ENCODE measurements at regions not wholly inside any gene's neighbourhood (a gene's known extent, or its start where the extent isn't known, plus 50 kb on each side); places are given as distances from the start of the nearest gene placed in this dataset.

DNA sequence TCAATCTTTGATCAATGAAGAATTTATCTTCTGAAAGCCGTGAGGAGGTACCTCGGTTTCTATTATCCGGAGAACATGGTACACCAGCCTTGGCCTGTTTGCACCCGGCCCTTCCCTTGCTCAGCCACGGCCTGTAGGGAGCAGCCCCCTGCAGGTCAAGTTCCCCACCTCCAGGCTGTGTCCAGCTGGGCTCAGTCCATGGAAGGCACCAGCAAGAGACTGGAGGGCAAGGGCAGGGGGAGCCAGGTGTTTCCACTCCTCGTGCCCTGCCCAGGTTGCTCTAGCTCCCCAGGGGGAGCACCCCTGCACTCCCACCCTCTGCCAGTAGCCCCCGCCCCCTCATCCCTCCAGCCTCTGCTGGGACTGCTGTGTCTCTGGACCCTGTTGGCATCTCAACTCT is 87.3 kb upstream of the ADAMTS2 start:
- TF ChIP-seq POLR2A (IDR thresholded peaks at IDR 0.05): no peak
- TF ChIP-seq, protein P1, sequence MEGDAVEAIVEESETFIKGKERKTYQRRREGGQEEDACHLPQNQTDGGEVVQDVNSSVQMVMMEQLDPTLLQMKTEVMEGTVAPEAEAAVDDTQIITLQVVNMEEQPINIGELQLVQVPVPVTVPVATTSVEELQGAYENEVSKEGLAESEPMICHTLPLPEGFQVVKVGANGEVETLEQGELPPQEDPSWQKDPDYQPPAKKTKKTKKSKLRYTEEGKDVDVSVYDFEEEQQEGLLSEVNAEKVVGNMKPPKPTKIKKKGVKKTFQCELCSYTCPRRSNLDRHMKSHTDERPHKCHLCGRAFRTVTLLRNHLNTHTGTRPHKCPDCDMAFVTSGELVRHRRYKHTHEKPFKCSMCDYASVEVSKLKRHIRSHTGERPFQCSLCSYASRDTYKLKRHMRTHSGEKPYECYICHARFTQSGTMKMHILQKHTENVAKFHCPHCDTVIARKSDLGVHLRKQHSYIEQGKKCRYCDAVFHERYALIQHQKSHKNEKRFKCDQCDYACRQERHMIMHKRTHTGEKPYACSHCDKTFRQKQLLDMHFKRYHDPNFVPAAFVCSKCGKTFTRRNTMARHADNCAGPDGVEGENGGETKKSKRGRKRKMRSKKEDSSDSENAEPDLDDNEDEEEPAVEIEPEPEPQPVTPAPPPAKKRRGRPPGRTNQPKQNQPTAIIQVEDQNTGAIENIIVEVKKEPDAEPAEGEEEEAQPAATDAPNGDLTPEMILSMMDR (IDR thresholded peaks at IDR 0.05): no peak

Data from upper lobe of left lung (tissue), 4 donors.